GM23338 (cell line): ENCODE measurements at regions not wholly inside any gene's neighbourhood (a gene's known extent, or its start where the extent isn't known, plus 50 kb on each side); places are given as distances from the start of the nearest gene placed in this dataset.

Source experiments
- ATAC-seq: fragments of 200-7000 bp; cut with Tn5 transposase; 3 replicates; pipeline ENCODE4 v1.9.1; 2020
- DNase-seq: peaks from one replicate; pipeline ENCODE4 v3.0.0-alpha.2; 2015; ENCODE audit warnings: low spot score
- H2AFZ ChIP-seq: fragments of 200-600 bp; sonication (generic); 2 replicates; pipeline ENCODE4 v1.8.0; 2016; ENCODE audit warnings: antibody characterized with exemption, mild to moderate bottlenecking, moderate library complexity
- H3F3A ChIP-seq: fragments of 200-600 bp; sonication (generic); replicated peaks from 2 replicates; pipeline ENCODE4 v1.8.0; 2017; ENCODE audit warnings: antibody characterized with exemption, mixed run types, low read depth
- H3K27ac ChIP-seq: fragments of 200-600 bp; sonication (generic); 2 replicates; pipeline ENCODE4 v1.6.1; 2016; ENCODE audit warnings: low read depth
- H3K27me3 ChIP-seq: fragments of 200-600 bp; sonication (generic); 2 replicates; pipeline ENCODE4 v1.8.0; 2016; ENCODE audit warnings: mild to moderate bottlenecking, mixed run types, moderate library complexity; ENCODE audit not compliant: insufficient read depth
- H3K36me3 ChIP-seq: fragments of 200-600 bp; sonication (generic); 2 replicates; pipeline ENCODE4 v1.8.0; 2016; ENCODE audit warnings: mild to moderate bottlenecking; ENCODE audit not compliant: insufficient read depth
- H3K4me1 ChIP-seq: fragments of 200-600 bp; sonication (generic); 2 replicates; pipeline ENCODE4 v1.8.0; 2016; ENCODE audit warnings: mild to moderate bottlenecking, moderate library complexity; ENCODE audit not compliant: insufficient read depth
- H3K4me2 ChIP-seq: fragments of 200-600 bp; sonication (generic); 2 replicates; pipeline ENCODE4 v1.7.1; 2017; ENCODE audit warnings: mixed run types
- H3K4me3 ChIP-seq: fragments of 200-600 bp; sonication (generic); 2 replicates; pipeline ENCODE4 v1.6.1; 2016; ENCODE audit warnings: mixed run types
- H3K79me2 ChIP-seq: fragments of 200-600 bp; sonication (generic); replicated peaks from 2 replicates; pipeline ENCODE4 v1.8.0; 2017; ENCODE audit warnings: mild to moderate bottlenecking; ENCODE audit not compliant: insufficient read depth
- H3K9me2 ChIP-seq: fragments of 200-600 bp; sonication (generic); 2 replicates; pipeline ENCODE4 v1.8.0; 2017; ENCODE audit not compliant: insufficient read depth
- H4K20me1 ChIP-seq: fragments of 200-600 bp; sonication (generic); replicated peaks from 2 replicates; pipeline ENCODE4 v1.8.0; 2017; ENCODE audit warnings: mild to moderate bottlenecking; ENCODE audit not compliant: insufficient read depth
- H3K27ac Mint-ChIP-seq: 2 replicates; pipeline ENCODE4 v1.8.0; 2020; ENCODE audit warnings: inconsistent platforms, mild to moderate bottlenecking, moderate library complexity, mixed read lengths
- H3K27me3 Mint-ChIP-seq: 3 replicates; pipeline ENCODE4 v1.8.0; 2022; ENCODE audit warnings: low read depth, mild to moderate bottlenecking, moderate library complexity, mixed read lengths, inconsistent platforms; ENCODE audit not compliant: insufficient read depth, poor library complexity
- H3K36me3 Mint-ChIP-seq: 3 replicates; pipeline ENCODE4 v1.8.0; 2021; ENCODE audit warnings: low read depth, mild to moderate bottlenecking, inconsistent platforms, moderate library complexity, mixed read lengths
- H3K4me1 Mint-ChIP-seq: 3 replicates; pipeline ENCODE4 v1.8.0; 2020; ENCODE audit warnings: mild to moderate bottlenecking, inconsistent platforms, mixed read lengths
- H3K4me3 Mint-ChIP-seq: 3 replicates; pipeline ENCODE4 v1.8.0; 2021; ENCODE audit warnings: moderate library complexity, mild to moderate bottlenecking, inconsistent platforms, mixed read lengths
- H3K9me3 Mint-ChIP-seq: 3 replicates; pipeline ENCODE4 v1.8.0; 2020; ENCODE audit warnings: moderate library complexity, mild to moderate bottlenecking, inconsistent platforms, mixed read lengths
- CREB1 ChIP-seq: fragments of 250-450 bp; sonication (Bioruptor Pico); IDR thresholded peaks from 2 replicates; pipeline ENCODE4 v1.5.0; 2020; ENCODE audit warnings: low read depth, mild to moderate bottlenecking, moderate library complexity
- CTCF ChIP-seq, 2 experiments: fragments of 200-600 bp in 1 of 2; sonication (generic) in 1 of 2; conservative IDR thresholded peaks; 2 replicates each; pipeline versions ENCODE4 v1.5.1 to v1.6.1; 2016 to 2017; ENCODE audit warnings: antibody characterized with exemption in 2 of 2, low read depth in 2 of 2, mild to moderate bottlenecking in 2 of 2, moderate library complexity in 1 of 2
- EZH2 ChIP-seq: fragments of 200-600 bp; sonication (generic); IDR thresholded peaks from one replicate; pipeline ENCODE4 v1.8.0; 2017; ENCODE audit warnings: antibody characterized with exemption, mild to moderate bottlenecking, low read depth; ENCODE audit not compliant: unreplicated experiment
- EZH2phosphoT487 ChIP-seq: fragments of 200-600 bp; sonication (generic); IDR thresholded peaks from one replicate; pipeline ENCODE4 v1.8.1; 2018; ENCODE audit warnings: antibody characterized with exemption; ENCODE audit not compliant: unreplicated experiment
- NANOG ChIP-seq: IDR thresholded peaks from 2 replicates; pipeline ENCODE4 v1.6.1; 2016; ENCODE audit warnings: antibody characterized with exemption, borderline replicate concordance
- POLR2AphosphoS5 ChIP-seq: IDR thresholded peaks from 2 replicates; pipeline ENCODE4 v1.6.1; 2016; ENCODE audit warnings: antibody characterized with exemption, low read depth
- REST ChIP-seq: IDR thresholded peaks from one replicate; pipeline ENCODE4 v1.6.1; 2018; ENCODE audit warnings: antibody characterized with exemption; ENCODE audit not compliant: unreplicated experiment
- STAT1 ChIP-seq: IDR thresholded peaks from one replicate; pipeline ENCODE4 v1.6.1; 2016; ENCODE audit warnings: antibody characterized with exemption; ENCODE audit not compliant: unreplicated experiment
- ZNF114 ChIP-seq: fragments of 250-450 bp; sonication (Bioruptor Pico); IDR thresholded peaks from 2 replicates; pipeline ENCODE4 v1.5.0; 2020; ENCODE audit warnings: mild to moderate bottlenecking, moderate library complexity
- ZNF331 ChIP-seq: fragments of 250-450 bp; sonication (Bioruptor Pico); IDR thresholded peaks from 2 replicates; pipeline ENCODE4 v1.5.0; 2020; ENCODE audit warnings: low read depth, mild to moderate bottlenecking, moderate library complexity
- TF ChIP-seq, protein P1 (sequence below): IDR thresholded peaks from 2 replicates; pipeline ENCODE4 v1.6.1; 2016; ENCODE audit warnings: antibody characterized with exemption

DNA sequence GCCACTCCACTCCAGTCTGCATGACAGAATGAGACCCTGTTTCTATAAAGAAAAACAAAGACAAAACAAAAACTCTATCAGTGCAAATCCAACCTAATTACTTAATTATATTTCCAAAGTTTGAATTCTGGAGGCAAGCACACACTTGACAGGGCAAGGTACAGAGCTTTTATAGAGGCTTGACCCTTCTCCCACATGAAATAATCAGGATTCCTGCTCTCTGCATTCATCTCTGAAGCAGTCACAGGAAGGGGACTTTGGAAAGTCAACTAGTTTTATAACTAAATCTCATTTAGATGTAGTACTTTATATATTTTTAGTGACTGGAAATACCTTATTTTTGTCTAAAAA is 91.9 kb upstream of the CHD1 start (continued):
- TF ChIP-seq, protein P1, sequence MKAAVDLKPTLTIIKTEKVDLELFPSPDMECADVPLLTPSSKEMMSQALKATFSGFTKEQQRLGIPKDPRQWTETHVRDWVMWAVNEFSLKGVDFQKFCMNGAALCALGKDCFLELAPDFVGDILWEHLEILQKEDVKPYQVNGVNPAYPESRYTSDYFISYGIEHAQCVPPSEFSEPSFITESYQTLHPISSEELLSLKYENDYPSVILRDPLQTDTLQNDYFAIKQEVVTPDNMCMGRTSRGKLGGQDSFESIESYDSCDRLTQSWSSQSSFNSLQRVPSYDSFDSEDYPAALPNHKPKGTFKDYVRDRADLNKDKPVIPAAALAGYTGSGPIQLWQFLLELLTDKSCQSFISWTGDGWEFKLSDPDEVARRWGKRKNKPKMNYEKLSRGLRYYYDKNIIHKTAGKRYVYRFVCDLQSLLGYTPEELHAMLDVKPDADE, result no peak
- TF ChIP-seq CTCF (conservative IDR thresholded peaks at IDR 0.05; ENCODE audit: low read depth in 2 of 2), result no peak
- TF ChIP-seq POLR2AphosphoS5, result no peak
- no peak for TF ChIP-seq ZNF114 (CRISPR knock-in tag)
- no peak for TF ChIP-seq STAT1
- no peak for TF ChIP-seq EZH2
- no peak for TF ChIP-seq CREB1 (CRISPR knock-in tag)
- no peak for TF ChIP-seq NANOG
- TF ChIP-seq REST, result no peak
- TF ChIP-seq EZH2phosphoT487, result no peak
- TF ChIP-seq ZNF331, result no peak

DNA sequence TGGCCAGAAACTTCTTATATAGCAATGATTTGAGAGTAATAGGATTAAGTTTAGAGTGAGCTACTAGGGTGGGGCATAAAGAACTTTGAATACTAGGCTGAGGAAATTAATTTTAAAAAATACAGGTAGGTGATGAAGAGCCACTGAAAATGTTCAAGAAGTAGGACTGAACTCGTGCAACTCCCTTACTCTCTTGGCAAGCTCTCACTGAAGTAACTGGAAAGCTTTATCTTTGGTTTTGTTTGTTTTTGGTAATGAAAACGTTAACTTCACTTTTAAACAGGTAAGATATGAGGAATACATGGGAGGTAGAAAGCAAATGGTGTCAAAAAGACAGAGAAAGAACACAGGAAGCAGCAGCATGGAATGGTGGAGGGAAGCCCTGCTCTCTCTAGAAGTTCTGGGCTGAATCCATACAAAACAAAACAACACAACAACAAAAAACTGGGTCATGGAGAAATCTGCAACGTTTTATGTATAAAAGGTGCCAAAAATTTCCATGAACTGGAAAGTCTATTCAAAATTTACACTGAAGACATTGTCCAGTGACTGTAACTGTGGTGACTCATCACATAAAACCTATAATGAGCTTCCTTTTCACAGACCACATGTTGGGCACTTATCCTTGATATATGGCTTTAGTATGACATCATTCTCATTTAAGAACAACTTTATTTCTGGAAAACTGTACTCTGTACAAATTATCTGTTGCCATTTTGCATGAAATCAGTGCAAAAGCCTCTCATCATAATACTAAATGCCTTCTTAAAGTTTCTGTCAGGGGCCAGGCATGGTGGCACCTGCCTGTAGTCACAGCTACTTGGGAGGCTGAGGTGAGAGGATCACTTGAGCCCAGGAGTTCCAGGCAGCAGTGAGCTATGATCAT is 91.2 kb upstream of the CHD1 start:
- Mint-ChIP-seq H3K4me1 (no peaks in the 10 kb centered on the region), H3K27ac (no peak overlapping the region), H3K36me3 (no peaks in the 10 kb centered on the region; the same call in none of the 3 replicates), H3K27me3 (peaks cover 2% of the 10 kb centered on the region), H3K4me3 (no peak overlapping the region), H3K9me3 (no peaks in the 10 kb centered on the region; the same call in 1 of the 3 replicates)
- H3F3A ChIP-seq, result no peaks in the 10 kb centered on the region
- no peaks in the 10 kb centered on the region for H3K9me2 ChIP-seq
- H3K27ac ChIP-seq, result no peak overlapping the region
- H3K79me2 ChIP-seq, result no peaks in the 10 kb centered on the region
- ATAC-seq (no peak), DNase-seq (no peak)
- no peaks in the 10 kb centered on the region for H3K4me1 ChIP-seq
- peak overlapping the region; percentile 74; the same call in 1 of the 2 replicates for H2AFZ ChIP-seq
- H3K4me3 ChIP-seq, result no peak overlapping the region
- H4K20me1 ChIP-seq, result no peaks in the 10 kb centered on the region
- H3K4me2 ChIP-seq, result no peak overlapping the region
- H3K36me3 ChIP-seq, result no peaks in the 10 kb centered on the region; the same call in 1 of the 2 replicates
- H3K27me3 ChIP-seq, result no peaks in the 10 kb centered on the region
- no peak for TF ChIP-seq CTCF (conservative IDR thresholded peaks at IDR 0.05; ENCODE audit: low read depth in 2 of 2)
- no peak for TF ChIP-seq STAT1
- TF ChIP-seq, protein P1, result no peak
- no peak for TF ChIP-seq REST
- no peak for TF ChIP-seq ZNF114 (CRISPR knock-in tag)
- no peak for TF ChIP-seq EZH2
- no peak for TF ChIP-seq CREB1 (CRISPR knock-in tag)
- TF ChIP-seq EZH2phosphoT487, result no peak
